ENCODE measurements at regions not wholly inside any gene's neighbourhood (a gene's known extent, or its start where the extent isn't known, plus 50 kb on each side); places are given as distances from the start of the nearest gene placed in this dataset.

DNA sequence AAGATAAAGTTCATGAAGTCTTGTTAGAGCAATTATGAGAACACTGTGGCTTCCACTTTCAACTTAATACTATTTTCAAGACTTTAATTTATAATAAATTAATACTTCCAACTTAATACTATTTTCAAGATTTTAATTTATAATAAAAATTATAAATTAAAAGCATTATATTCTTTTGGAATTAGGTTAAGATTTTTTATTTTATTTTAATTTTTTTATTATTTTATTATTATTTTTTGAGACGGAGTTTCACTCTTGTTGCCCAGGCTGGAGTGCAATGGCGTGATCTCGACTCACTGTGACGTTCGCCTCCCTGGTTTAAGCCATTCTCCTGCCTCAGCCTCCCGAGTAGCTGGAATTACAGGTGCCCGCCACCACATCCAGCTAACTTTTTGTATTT, 126.0 kb upstream of the GUCY1A1 start:
- no peak for TF ChIP-seq ZNF274 (IDR thresholded peaks at IDR 0.05; ENCODE audit: low read depth, low read length)
- no peak for TF ChIP-seq SUZ12 (IDR thresholded peaks at IDR 0.05; ENCODE audit: extremely low read depth, insufficient read depth, insufficient read length)
- TF ChIP-seq YY1 (IDR thresholded peaks at IDR 0.05; ENCODE audit: insufficient read depth, insufficient read length): no peak
